ENCODE measurements at regions not wholly inside any gene's neighbourhood (a gene's known extent, or its start where the extent isn't known, plus 50 kb on each side); places are given as distances from the start of the nearest gene placed in this dataset.
"Not testable (repeated sequence)": the region's sequence is repeated elsewhere in the genome, so short reads cannot be mapped to it uniquely, and the experiment has no call there.

- H2AFZ ChIP-seq (ENCODE audit: low read length); FAIRE-seq; H3K27me3 ChIP-seq (ENCODE audit: control insufficient read depth in 1 of 2, insufficient read depth in 2 of 2, low read length in 2 of 2); H3K27ac ChIP-seq (ENCODE audit: extremely low read length, insufficient read depth, low read length); H3K79me2 ChIP-seq (ENCODE audit: insufficient read depth, low read length); in situ Hi-C loops (cut with HindIII; ENCODE audit: extremely low pct_ligation_motif_present, low pct_unique_long_range_greater_than_20kb); H3K4me2 ChIP-seq (ENCODE audit: low read depth, low read length); H3K9ac ChIP-seq (ENCODE audit: insufficient read depth, low read depth, low read length); DNase-seq (ENCODE audit: low spot score); ATAC-seq; POLR2A ChIA-PET; intact Hi-C loops (cut with micrococcal nuclease; ENCODE audit: unreplicated experiment); CTCF ChIA-PET (ENCODE audit: low intra/inter-chr PET ratio, low total read pairs); H3K36me3 ChIP-seq (replicated peaks in 1 of 2; ENCODE audit: control insufficient read depth in 1 of 2, insufficient read depth in 2 of 2, low read length in 2 of 2); H4K20me1 ChIP-seq (ENCODE audit: insufficient read depth, low read length); H3K4me3 ChIP-seq (replicated peaks in 1 of 3; ENCODE audit: insufficient read depth in 1 of 3, low read depth in 2 of 3, low read length in 3 of 3); BruUV-seq (replicated peaks); H3K9me3 ChIP-seq (ENCODE audit: low read length): not testable (repeated sequence)
- H3K4me1 ChIP-seq (ENCODE audit: insufficient read depth, low read length): peaks cover 16% of the 10 kb centered on the region
- WGBS (ENCODE audit: low lambda C conversion rate): 97% methylated on average over 6 of the region's 6 CpGs
Measured at GRCh38 chr15:39262995-39263772, 317.7 kb upstream of the THBS1 start.

DNA sequence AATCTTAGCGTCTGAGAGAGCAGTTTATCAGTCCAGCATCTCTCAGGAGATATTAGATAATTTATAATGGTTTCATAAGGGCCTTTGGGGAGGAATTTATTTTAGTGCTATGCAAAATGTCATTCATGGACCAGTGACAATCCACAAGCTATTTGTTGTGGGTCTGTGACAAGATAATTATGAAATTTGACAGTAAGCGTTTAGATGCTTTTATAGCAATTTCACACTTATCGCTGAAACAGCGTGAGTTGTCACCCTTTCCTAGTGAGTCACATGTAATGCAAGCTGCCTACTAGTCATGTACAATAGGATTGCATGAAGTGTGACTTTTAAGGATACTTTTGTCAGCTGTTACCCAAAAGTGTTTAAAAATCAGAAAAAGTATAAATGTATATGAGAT lies 315.6 kb upstream of the THBS1 start:
- no peaks in the 10 kb centered on the region for H3K36me3 ChIP-seq (replicated peaks in 1 of 2; ENCODE audit: control insufficient read depth in 1 of 2, insufficient read depth in 2 of 2, low read length in 2 of 2)
- H3K27ac ChIP-seq (ENCODE audit: extremely low read length, insufficient read depth, low read length): no peak overlapping the region
- H3K4me3 ChIP-seq (replicated peaks in 1 of 3; ENCODE audit: insufficient read depth in 1 of 3, low read depth in 2 of 3, low read length in 3 of 3): no peak overlapping the region
- intact Hi-C loops (cut with micrococcal nuclease; ENCODE audit: unreplicated experiment): no loop called here
- no peak for DNase-seq (ENCODE audit: low spot score)
- no peaks in the 10 kb centered on the region for H3K27me3 ChIP-seq (ENCODE audit: control insufficient read depth in 1 of 2, insufficient read depth in 2 of 2, low read length in 2 of 2)
- H2AFZ ChIP-seq (ENCODE audit: low read length): no peak overlapping the region
- H3K79me2 ChIP-seq (ENCODE audit: insufficient read depth, low read length): no peaks in the 10 kb centered on the region
- POLR2A ChIA-PET: no interaction called here
- CTCF ChIA-PET (ENCODE audit: low intra/inter-chr PET ratio, low total read pairs): no interaction called here
- WGBS (ENCODE audit: low lambda C conversion rate): 97% methylated on average over 4 of the region's 4 CpGs
- no peaks in the 10 kb centered on the region for H4K20me1 ChIP-seq (ENCODE audit: insufficient read depth, low read length)
- H3K4me1 ChIP-seq (ENCODE audit: insufficient read depth, low read length): peaks cover 32% of the 10 kb centered on the region
- in situ Hi-C loops (cut with HindIII; ENCODE audit: extremely low pct_ligation_motif_present, low pct_unique_long_range_greater_than_20kb): no loop called here
- FAIRE-seq: no peak
- no peaks in the 10 kb centered on the region for H3K9me3 ChIP-seq (ENCODE audit: low read length)
- no TSS peak for BruUV-seq (replicated peaks)
- no peak for ATAC-seq
- no peak overlapping the region for H3K4me2 ChIP-seq (ENCODE audit: low read depth, low read length)
- no peak overlapping the region for H3K9ac ChIP-seq (ENCODE audit: insufficient read depth, low read depth, low read length)
- TF ChIP-seq NR1H2 (CRISPR knock-in tag; IDR thresholded peaks at IDR 0.05; ENCODE audit: borderline replicate concordance, low read depth) (no peak), ZNF691 (CRISPR knock-in tag; IDR thresholded peaks at IDR 0.05; ENCODE audit: borderline replicate concordance, low read depth) (no peak), ZNF407 (CRISPR knock-in tag; IDR thresholded peaks at IDR 0.05; ENCODE audit: not compliant biosample characterization) (no peak), TBX3 (IDR thresholded peaks at IDR 0.05; ENCODE audit: borderline replicate concordance) (no peak), KDM2A (CRISPR knock-in tag; IDR thresholded peaks at IDR 0.05; ENCODE audit: borderline replicate concordance, low read depth) (no peak), HOXA9 (CRISPR knock-in tag; IDR thresholded peaks at IDR 0.05; ENCODE audit: borderline replicate concordance) (no peak)
